K562 (cell line): ENCODE measurements at regions not wholly inside any gene's neighbourhood (a gene's known extent, or its start where the extent isn't known, plus 50 kb on each side); places are given as distances from the start of the nearest gene placed in this dataset.

ENCODE experiments used
- ATAC-seq: fragments of 200-7000 bp; cut with Tn5 transposase; 3 replicates; pipeline ENCODE4 v1.9.1; 2020; ENCODE audit warnings: moderate library complexity
- BruUV-seq: library from RNA; stranded (reverse); fragments of 400-500 nt; replicated peaks from 2 replicates; lab custom pipeline; 2021; lab: Mats Ljungman, UMichigan
- CTCF ChIA-PET: fragments of 300-600 bp; formaldehyde crosslinking; extraction: SDS; loops from one replicate; lab custom pipeline; 2021; ENCODE audit warnings: low intra/inter-chr PET ratio; lab: Yijun Ruan, JAX
- POLR2A ChIA-PET: fragments of 300-600, 350-650 bp; sonication (Branson Sonifier 250); formaldehyde crosslinking; extraction: SDS; loops from one replicate; lab custom pipeline; 2021; ENCODE audit warnings: antibody characterized with exemption, inconsistent platforms; lab: Yijun Ruan, JAX
- DNase-seq, 4 experiments: peaks; one replicate each; pipeline versions ENCODE4 v3.0.0 to v3.0.0-alpha.2; 2011 to 2018; ENCODE audit warnings: low spot score in 3 of 4, mixed read lengths in 3 of 4; ENCODE audit errors: extremely low read depth in 1 of 4
- FAIRE-seq: peaks from 2 replicates; lab custom pipeline; 2011; peaks lifted over from hg19 to GRCh38; lab: Jason Lieb, UNC
- H2AFZ ChIP-seq: 2 replicates; pipeline ENCODE4 v1.6.0; 2011; ENCODE audit warnings: low read depth, low read length, control low read depth, inconsistent platforms
- H3K27ac ChIP-seq: fragments of 200-600 bp; 3 replicates; pipeline ENCODE4 v1.8.0; 2011; ENCODE audit warnings: low read depth, mild to moderate bottlenecking, control low read depth, inconsistent platforms, low read length, moderate library complexity, mixed read lengths; ENCODE audit errors: extremely low read depth
- H3K27me3 ChIP-seq, 2 experiments: fragments of 300-600 bp in 1 of 2; 2 replicates in 1 of 2; 3 replicates in 1 of 2; pipeline versions ENCODE4 v1.6.0 to v1.8.0; 2011; ENCODE audit warnings: inconsistent platforms in 2 of 2, low read length in 2 of 2, mild to moderate bottlenecking in 1 of 2, mixed read lengths in 1 of 2, moderate library complexity in 1 of 2; ENCODE audit not compliant: control insufficient read depth in 2 of 2, insufficient read depth in 2 of 2
- H3K36me3 ChIP-seq: fragments of 300-600 bp; 3 replicates; pipeline ENCODE4 v1.8.0; 2011; ENCODE audit warnings: mild to moderate bottlenecking, low read length, inconsistent platforms; ENCODE audit not compliant: control insufficient read depth, insufficient read depth
- H3K4me1 ChIP-seq, 2 experiments: fragments of 200-600 bp in 1 of 2; replicated peaks in 1 of 2; 2 replicates in 1 of 2; 3 replicates in 1 of 2; pipeline versions ENCODE4 v1.5.1 to v1.8.0; 2011; ENCODE audit warnings: inconsistent platforms in 2 of 2, low read length in 2 of 2, mild to moderate bottlenecking in 1 of 2, mixed read lengths in 1 of 2, moderate library complexity in 1 of 2; ENCODE audit not compliant: control insufficient read depth in 2 of 2, insufficient read depth in 2 of 2
- H3K4me2 ChIP-seq: 2 replicates; pipeline ENCODE4 v1.6.1; 2011; ENCODE audit warnings: low read length, control low read depth, inconsistent platforms, mixed read lengths; ENCODE audit not compliant: insufficient read depth
- H3K4me3 ChIP-seq: fragments of 200-600 bp; sonication (generic), shearing (Covaris generic); 2 replicates; pipeline ENCODE4 v1.5.1; 2016; ENCODE audit warnings: control low read depth, inconsistent platforms
- H3K79me2 ChIP-seq: fragments of 200-600 bp; 3 replicates; pipeline ENCODE4 v1.8.0; 2011; ENCODE audit warnings: low read length, inconsistent platforms; ENCODE audit not compliant: control insufficient read depth, insufficient read depth
- H3K9ac ChIP-seq, 2 experiments: 2 replicates each; pipeline versions ENCODE4 v1.6.0 to v1.6.1; 2011; ENCODE audit warnings: low read depth in 2 of 2, low read length in 2 of 2, control low read depth in 1 of 2, inconsistent platforms in 1 of 2, mild to moderate bottlenecking in 1 of 2, mixed read lengths in 1 of 2; ENCODE audit not compliant: insufficient read depth in 1 of 2
- H3K9me1 ChIP-seq: one replicate; pipeline ENCODE4 v1.6.0; 2011; ENCODE audit warnings: inconsistent platforms, mild to moderate bottlenecking, low read length, moderate library complexity; ENCODE audit not compliant: control insufficient read depth, insufficient read depth
- H3K9me3 ChIP-seq: replicated peaks from 2 replicates; pipeline ENCODE4 v1.5.1; 2011; ENCODE audit warnings: low read depth, low read length, inconsistent platforms; ENCODE audit not compliant: control insufficient read depth, insufficient read depth
- H4K20me1 ChIP-seq: replicated peaks from 2 replicates; pipeline ENCODE4 v1.6.1; 2011; ENCODE audit warnings: low read length, inconsistent platforms, mixed read lengths; ENCODE audit not compliant: control insufficient read depth, insufficient read depth
- ATF3 ChIP-seq, 2 experiments: fragments of 450-650 bp in 1 of 2; sonication (generic) in 1 of 2; formaldehyde crosslinking in 1 of 2; IDR thresholded peaks in 1 of 2; conservative IDR thresholded peaks in 1 of 2; 2 replicates each; pipeline versions ENCODE4 v1.6.1 to v1.8.1; 2016 to 2023; ENCODE audit warnings: mild to moderate bottlenecking in 2 of 2, moderate library complexity in 2 of 2, inconsistent platforms in 1 of 2, missing genetic modification reagents in 1 of 2
- EGR1 ChIP-seq: fragments of 450-650 bp; conservative IDR thresholded peaks from 2 replicates; pipeline ENCODE4 v1.6.1; 2017; ENCODE audit warnings: mild to moderate bottlenecking
- HMGXB4 ChIP-seq: sonication (generic); formaldehyde crosslinking; IDR thresholded peaks from 2 replicates; pipeline ENCODE4 v1.8.1; 2023; ENCODE audit warnings: mild to moderate bottlenecking, missing genetic modification reagents
- KHSRP ChIP-seq: fragments of 450-650 bp; IDR thresholded peaks from 2 replicates; pipeline ENCODE4 v1.6.1; 2017
- POLR2A ChIP-seq: fragments of 450-650 bp; conservative IDR thresholded peaks from 2 replicates; pipeline ENCODE4 v1.6.1; 2016
- RBBP5 ChIP-seq: fragments of 200-600 bp; sonication (generic); IDR thresholded peaks from 2 replicates; pipeline ENCODE4 v1.6.1; 2012; ENCODE audit warnings: borderline replicate concordance, mild to moderate bottlenecking, low read length, control low read depth, inconsistent platforms; ENCODE audit not compliant: insufficient read depth, poor library complexity, severe bottlenecking
- RBM17 ChIP-seq: fragments of 200-400 bp; formaldehyde crosslinking; IDR thresholded peaks from 2 replicates; pipeline ENCODE4 v1.6.1; 2017; ENCODE audit warnings: low read depth, mild to moderate bottlenecking, low read length, borderline replicate concordance
- SAFB2 ChIP-seq: fragments of 200-400 bp; formaldehyde crosslinking; IDR thresholded peaks from 2 replicates; pipeline ENCODE4 v1.6.1; 2018; ENCODE audit warnings: borderline replicate concordance, low read length, low read depth, moderate library complexity; ENCODE audit not compliant: severe bottlenecking
- SETDB1 ChIP-seq: IDR thresholded peaks from one replicate; pipeline ENCODE4 v1.6.1; 2012; ENCODE audit warnings: low read length, control low read depth, inconsistent platforms
- SREBF1 ChIP-seq: fragments of 150-350 bp; IDR thresholded peaks from 2 replicates; pipeline ENCODE4 v1.6.1; 2014; ENCODE audit warnings: antibody characterized with exemption, low read depth, low read length, borderline replicate concordance
- TBL1XR1 ChIP-seq, 2 experiments: IDR thresholded peaks; 2 replicates each; pipeline ENCODE4 v1.6.1; 2012; ENCODE audit warnings: improper control_type of control experiment in 2 of 2, low read length in 2 of 2, mild to moderate bottlenecking in 1 of 2
- TFAM ChIP-seq: fragments of 250-450 bp; sonication (Bioruptor Pico); conservative IDR thresholded peaks from 2 replicates; pipeline ENCODE4 v1.5.0; 2021; ENCODE audit warnings: mild to moderate bottlenecking, moderate library complexity
- THAP12 ChIP-seq: fragments of 250-450 bp; sonication (Bioruptor Pico); IDR thresholded peaks from 2 replicates; pipeline ENCODE4 v1.9.0; 2021; ENCODE audit warnings: mild to moderate bottlenecking, inconsistent platforms
- ZFP30 ChIP-seq: fragments of 250-450 bp; sonication (Bioruptor Pico); IDR thresholded peaks from 2 replicates; pipeline ENCODE4 v1.8.0; 2022; ENCODE audit warnings: moderate library complexity, mild to moderate bottlenecking, inconsistent platforms, borderline replicate concordance
- ZNF764 ChIP-seq: fragments of 250-450 bp; sonication (Bioruptor Pico); IDR thresholded peaks from 2 replicates; pipeline ENCODE4 v1.4.0; 2020; ENCODE audit warnings: low read depth, mild to moderate bottlenecking, moderate library complexity
- ZNF79 ChIP-seq: fragments of 250-450 bp; sonication (Bioruptor Pico); IDR thresholded peaks from 2 replicates; pipeline ENCODE4 v1.4.0; 2020; ENCODE audit warnings: low read depth, mild to moderate bottlenecking, moderate library complexity
- WGBS: fragments of 100-300 bp; shearing (Covaris generic); methylation state at CpG from one replicate; pipeline ENCODE4 v1.1.6; 2016; ENCODE audit warnings: low coverage, mixed read lengths; ENCODE audit not compliant: insufficient coverage; ENCODE audit errors: missing lambda C conversion rate; 5-methylcytosine and 5-hydroxymethylcytosine counted together
- in situ Hi-C: fragments of 300-500 bp; cut with MboI; formaldehyde crosslinking; loops from 4 replicates; pipeline ENCODE4 v1.15.0; 2018; ENCODE audit warnings: inconsistent platforms, mixed read lengths
- intact Hi-C: fragments of 100-400 bp; cut with micrococcal nuclease; formaldehyde crosslinking; loops from 2 replicates; pipeline ENCODE4 v1.14.2; 2022
- TF ChIP-seq, protein P1 (sequence below): fragments of 450-650 bp; formaldehyde crosslinking; IDR thresholded peaks from 2 replicates; pipeline ENCODE4 v1.4.0; 2020; ENCODE audit warnings: mild to moderate bottlenecking

DNA sequence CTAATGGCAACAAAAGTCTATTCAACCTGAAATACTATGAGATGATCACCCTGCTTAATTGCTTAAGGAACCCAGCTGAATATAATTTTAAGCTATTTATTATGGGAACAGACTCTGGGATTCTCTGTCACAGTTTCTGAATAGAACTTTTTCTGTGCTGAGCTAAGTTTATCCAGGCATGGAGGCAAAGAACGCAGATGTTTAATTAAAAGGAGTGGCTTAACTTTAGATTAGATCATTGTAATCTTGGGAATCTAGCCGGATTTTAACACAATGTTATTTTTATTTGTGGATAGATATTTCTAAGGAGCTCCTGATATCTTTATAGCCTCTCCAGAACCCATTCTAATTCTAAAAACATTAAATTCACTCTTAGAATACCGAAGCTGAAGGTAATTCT lies 353.4 kb downstream of the STIM2 start:
- ChIA-PET CTCF (no interaction called here), POLR2A (no interaction called here)
- intact Hi-C loops (no loop called here), in situ Hi-C loops (no loop called here)
- Histone ChIP-seq H4K20me1 (no peaks in the 10 kb centered on the region), H3K9me3 (no peaks in the 10 kb centered on the region), H3K36me3 (no peaks in the 10 kb centered on the region), H3K27ac (no peak overlapping the region), H3K4me1 (no peaks in the 10 kb centered on the region), H3K4me3 (no peak overlapping the region), H3K27me3 (no peaks in the 10 kb centered on the region), H3K79me2 (no peaks in the 10 kb centered on the region), H3K9me1 (no peaks in the 10 kb centered on the region), H3K9ac (no peak overlapping the region), H3K4me2 (no peak overlapping the region), H2AFZ (no peak overlapping the region)
- 0% methylated on average over 3 of the region's 3 CpGs for WGBS
- BruUV-seq = no TSS peak
- ATAC-seq (no peak), FAIRE-seq (no peak), DNase-seq (no peak)
- TF ChIP-seq SREBF1 = no peak
- no peak for TF ChIP-seq ZNF79 (CRISPR knock-in tag)
- TF ChIP-seq ZNF764 (CRISPR knock-in tag) = no peak
- TF ChIP-seq KHSRP = no peak
- no peak for TF ChIP-seq SETDB1
- TF ChIP-seq POLR2A = no peak
- TF ChIP-seq EGR1 = no peak
- no peak for TF ChIP-seq SAFB2
- no peak for TF ChIP-seq RBM17
- no peak for TF ChIP-seq RBBP5
- no peak for TF ChIP-seq TBL1XR1 (IDR thresholded peaks at IDR 0.05; ENCODE audit: low read length in 2 of 2)
- TF ChIP-seq HMGXB4 (CRISPR knock-in tag) = no peak
- TF ChIP-seq THAP12 (CRISPR knock-in tag) = no peak
- TF ChIP-seq ZFP30 (CRISPR knock-in tag) = no peak
- no peak for TF ChIP-seq ATF3 (IDR thresholded peaks at IDR 0.05)
- TF ChIP-seq ATF3 (CRISPR knock-in tag; conservative IDR thresholded peaks at IDR 0.05) = no peak
- no peak for TF ChIP-seq TFAM (CRISPR knock-in tag)
- TF ChIP-seq, protein P1, sequence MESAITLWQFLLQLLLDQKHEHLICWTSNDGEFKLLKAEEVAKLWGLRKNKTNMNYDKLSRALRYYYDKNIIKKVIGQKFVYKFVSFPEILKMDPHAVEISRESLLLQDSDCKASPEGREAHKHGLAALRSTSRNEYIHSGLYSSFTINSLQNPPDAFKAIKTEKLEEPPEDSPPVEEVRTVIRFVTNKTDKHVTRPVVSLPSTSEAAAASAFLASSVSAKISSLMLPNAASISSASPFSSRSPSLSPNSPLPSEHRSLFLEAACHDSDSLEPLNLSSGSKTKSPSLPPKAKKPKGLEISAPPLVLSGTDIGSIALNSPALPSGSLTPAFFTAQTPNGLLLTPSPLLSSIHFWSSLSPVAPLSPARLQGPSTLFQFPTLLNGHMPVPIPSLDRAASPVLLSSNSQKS (CRISPR knock-in tag) = no peak
- TF ChIP-seq, all 486 proteins: peak for 0
